NCI-H69 (cell line): ENCODE measurements at regions not wholly inside any gene's neighbourhood (a gene's known extent, or its start where the extent isn't known, plus 50 kb on each side); places are given as distances from the start of the nearest gene placed in this dataset.

Experiments used
- DNase-seq: peaks from one replicate; lab custom pipeline; 2025; lab: John Stamatoyannopoulos, UW

DNA sequence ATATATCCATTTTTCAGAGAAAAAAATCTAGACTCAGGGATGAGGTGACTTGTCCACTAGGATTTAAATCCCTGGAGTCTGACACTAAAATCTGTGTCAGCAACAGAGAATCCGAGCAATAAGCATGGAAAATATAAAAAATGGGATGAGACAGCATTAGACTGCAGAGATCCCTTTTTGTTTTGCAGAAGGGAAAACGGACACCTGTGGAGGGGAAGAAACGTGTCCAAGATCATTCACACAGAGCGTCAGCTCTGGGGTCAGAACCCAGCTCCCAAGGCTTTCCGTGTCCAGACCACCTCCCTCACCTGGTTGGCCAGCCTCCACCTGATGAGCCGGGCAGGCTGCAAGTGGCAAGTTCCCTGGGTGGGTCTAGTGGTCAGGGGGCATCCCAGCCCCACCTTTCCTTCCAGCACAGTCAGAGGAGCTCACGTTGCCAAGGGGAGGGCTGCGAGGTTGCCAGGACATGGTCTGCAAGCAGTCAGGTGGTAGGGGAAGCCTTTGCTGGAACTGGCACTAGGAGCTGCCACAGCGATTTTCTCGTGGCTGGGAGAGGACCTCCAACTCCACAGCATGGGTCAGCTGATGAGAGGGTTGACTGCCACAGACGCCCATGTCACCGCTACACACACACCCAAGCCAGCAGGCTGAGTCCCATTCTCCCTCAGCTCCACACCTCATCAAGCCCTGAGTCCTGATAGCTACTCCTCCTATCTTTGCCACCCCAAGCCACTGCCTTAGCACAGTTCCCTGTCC, 65.9 kb upstream of the CPLX2 start:
- DNase-seq, result no peak

GRCh38 chr5:175808711-175809110, 62.7 kb upstream of the CPLX2 start:
- DNase-seq, result no peak

GRCh38 chr5:175809531-175810121, 61.8 kb upstream of the CPLX2 start:
- no peak for DNase-seq

DNA sequence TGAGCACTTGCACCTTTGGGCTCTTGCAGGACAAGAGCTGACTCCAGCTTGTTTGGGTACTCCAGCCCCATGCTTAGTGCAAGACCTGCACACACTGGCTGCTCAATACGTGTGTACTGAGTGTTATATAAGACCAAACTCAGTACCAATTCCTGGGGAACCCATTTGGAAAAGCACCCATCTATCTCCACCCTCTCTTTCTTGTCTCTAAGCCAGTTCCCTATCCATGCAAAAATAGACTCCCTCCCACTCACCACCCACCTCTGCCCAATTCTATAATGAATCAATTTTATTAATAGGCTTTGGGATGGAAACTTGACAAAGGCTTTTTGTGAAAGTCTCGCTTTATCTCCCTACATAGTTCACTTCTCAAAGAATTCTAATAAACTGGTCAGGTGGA, 60.9 kb upstream of the CPLX2 start:
- no peak for DNase-seq

- no peak for DNase-seq
These were observed 59.8 kb upstream of the CPLX2 start for GRCh38 chr5:175811589-175811988.

- no peak for DNase-seq
These were observed 57.3 kb upstream of the CPLX2 start for GRCh38 chr5:175813943-175814630.

DNA sequence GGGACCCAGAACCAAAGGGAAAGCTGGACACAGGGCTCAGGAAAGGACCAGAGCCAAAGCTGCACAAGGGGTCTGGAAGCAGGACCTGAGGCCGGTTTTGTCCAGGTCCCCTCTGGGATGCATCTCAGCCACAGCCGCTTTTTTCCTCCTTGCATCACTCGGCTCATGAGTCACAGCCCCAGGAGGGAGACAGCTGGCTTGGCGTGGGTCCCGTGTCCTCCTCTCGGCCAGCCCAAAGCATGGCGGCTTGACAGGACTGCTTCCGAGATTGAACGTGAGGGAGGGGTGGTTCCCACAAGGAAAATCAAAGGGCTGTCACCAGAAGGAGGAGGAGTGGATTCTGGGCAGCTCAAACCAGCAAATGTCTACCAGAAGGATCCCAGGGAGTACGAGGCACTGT, 56.7 kb upstream of the CPLX2 start:
- DNase-seq, result no peak

DNA sequence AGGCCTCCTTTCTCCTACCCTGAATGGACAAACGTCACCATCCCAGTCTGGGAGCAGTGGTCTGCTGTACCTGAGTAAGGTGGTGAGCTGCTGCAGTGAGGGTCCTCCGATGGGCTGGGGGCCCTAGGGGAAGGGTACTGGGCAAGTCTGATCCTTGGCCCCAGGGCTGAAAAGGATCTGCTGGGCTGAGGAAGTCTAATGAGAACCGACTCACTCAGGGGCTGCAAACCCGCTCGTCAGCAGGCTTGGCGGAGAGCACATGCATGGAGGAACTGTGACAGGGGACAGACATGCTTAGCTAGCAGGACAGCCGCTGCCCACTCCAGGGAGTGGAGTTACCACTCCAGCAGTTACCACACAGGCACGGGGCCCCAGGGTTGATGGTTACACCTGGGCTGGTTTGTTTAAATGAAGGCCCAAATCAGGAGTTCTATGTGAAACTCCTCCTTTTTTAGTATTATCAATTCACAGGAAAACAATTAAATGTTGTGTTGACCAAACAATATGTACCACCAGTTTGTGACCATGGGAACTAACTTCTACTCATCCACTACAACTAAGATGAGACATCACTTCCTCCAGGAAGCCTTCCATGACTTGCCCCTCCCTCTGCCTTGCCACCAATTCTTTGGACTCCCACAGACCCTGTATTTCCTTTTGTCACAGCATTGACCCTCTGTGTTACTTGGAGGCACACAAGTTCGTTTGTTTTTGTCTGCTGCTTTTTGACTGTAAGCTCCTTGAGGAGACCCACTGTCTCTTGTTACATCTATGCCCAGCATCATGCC, 56.1 kb upstream of the CPLX2 start:
- DNase-seq, result no peak

- DNase-seq, result no peak
These were observed 55.0 kb upstream of the CPLX2 start for GRCh38 chr5:175816348-175816747.

DNA sequence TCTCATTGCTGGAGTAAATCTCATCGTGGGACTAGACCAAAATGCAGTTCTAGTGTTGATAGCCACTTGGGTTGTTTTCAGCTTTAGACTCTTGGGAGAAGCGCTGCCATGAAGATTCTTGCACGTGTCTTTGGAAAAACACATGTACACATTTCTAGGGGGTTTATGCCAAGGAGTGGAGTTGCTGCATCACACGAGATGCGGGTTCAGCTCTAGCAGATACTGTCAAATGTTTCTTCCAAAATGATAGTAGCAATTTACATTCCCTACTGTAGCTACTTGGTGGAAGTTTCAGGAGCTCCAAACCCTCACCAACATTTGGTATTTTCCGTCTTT, 52.3 kb upstream of the CPLX2 start:
- no peak for DNase-seq

DNA sequence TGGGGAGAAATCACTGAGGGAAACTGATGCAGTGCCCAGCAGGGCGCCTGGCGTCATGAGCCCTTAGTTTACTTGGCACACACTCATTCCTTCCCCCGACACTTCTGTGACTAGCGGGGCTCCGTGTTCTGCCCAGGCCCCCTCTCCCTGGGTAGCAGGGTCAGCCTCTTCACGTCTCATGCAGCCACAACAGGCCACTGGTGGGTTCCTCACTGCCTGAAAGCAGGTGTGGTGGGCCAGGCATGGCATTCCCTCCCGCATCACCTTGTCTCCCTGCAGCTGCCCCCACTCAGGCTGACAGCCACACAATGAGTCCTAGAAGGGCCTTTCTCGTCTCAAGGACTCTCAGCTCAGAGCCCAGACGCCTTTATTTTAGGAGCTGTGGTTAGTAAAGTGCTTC, 51.1 kb upstream of the CPLX2 start:
- DNase-seq, result no peak
